DOHH2 (cell line): ENCODE measurements at regions not wholly inside any gene's neighbourhood (a gene's known extent, or its start where the extent isn't known, plus 50 kb on each side); places are given as distances from the start of the nearest gene placed in this dataset.

Source experiments
- EZH2phosphoT487 ChIP-seq: fragments of 200-600 bp; sonication (generic); IDR thresholded peaks from 2 replicates; pipeline ENCODE4 v1.6.1; 2017; ENCODE audit warnings: borderline replicate concordance, mild to moderate bottlenecking, antibody characterized with exemption, low read length, moderate library complexity, mixed read lengths
- TF ChIP-seq, protein P1 (sequence below): fragments of 200-600 bp; sonication (generic); IDR thresholded peaks from one replicate; pipeline ENCODE4 v1.5.1; 2014; ENCODE audit warnings: antibody characterized with exemption, mild to moderate bottlenecking, low read depth, low read length; ENCODE audit not compliant: poor library complexity, severe bottlenecking

GRCh38 chr10:84719687-84720086 lies 391.3 kb downstream of the CCSER2 start:
- TF ChIP-seq, protein P1, sequence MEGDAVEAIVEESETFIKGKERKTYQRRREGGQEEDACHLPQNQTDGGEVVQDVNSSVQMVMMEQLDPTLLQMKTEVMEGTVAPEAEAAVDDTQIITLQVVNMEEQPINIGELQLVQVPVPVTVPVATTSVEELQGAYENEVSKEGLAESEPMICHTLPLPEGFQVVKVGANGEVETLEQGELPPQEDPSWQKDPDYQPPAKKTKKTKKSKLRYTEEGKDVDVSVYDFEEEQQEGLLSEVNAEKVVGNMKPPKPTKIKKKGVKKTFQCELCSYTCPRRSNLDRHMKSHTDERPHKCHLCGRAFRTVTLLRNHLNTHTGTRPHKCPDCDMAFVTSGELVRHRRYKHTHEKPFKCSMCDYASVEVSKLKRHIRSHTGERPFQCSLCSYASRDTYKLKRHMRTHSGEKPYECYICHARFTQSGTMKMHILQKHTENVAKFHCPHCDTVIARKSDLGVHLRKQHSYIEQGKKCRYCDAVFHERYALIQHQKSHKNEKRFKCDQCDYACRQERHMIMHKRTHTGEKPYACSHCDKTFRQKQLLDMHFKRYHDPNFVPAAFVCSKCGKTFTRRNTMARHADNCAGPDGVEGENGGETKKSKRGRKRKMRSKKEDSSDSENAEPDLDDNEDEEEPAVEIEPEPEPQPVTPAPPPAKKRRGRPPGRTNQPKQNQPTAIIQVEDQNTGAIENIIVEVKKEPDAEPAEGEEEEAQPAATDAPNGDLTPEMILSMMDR, result no peak
- no peak for TF ChIP-seq EZH2phosphoT487
